PC-9 (cell line): ENCODE measurements at regions not wholly inside any gene's neighbourhood (a gene's known extent, or its start where the extent isn't known, plus 50 kb on each side); places are given as distances from the start of the nearest gene placed in this dataset.

Source experiments
- BruUV-seq: library from RNA; stranded (reverse); fragments of 400-500 nt; replicated peaks from 2 replicates; lab custom pipeline; 2021; lab: Mats Ljungman, UMichigan
- CTCF ChIA-PET: fragments of 300-600 bp; sonication (Branson Sonifier 250); formaldehyde crosslinking; loops from one replicate; lab custom pipeline; 2022; ENCODE audit warnings: antibody characterized with exemption; lab: Charles Lee
- POLR2A ChIA-PET: fragments of 300-600 bp; sonication (Branson Sonifier 250); formaldehyde crosslinking; loops from one replicate; lab custom pipeline; 2022; ENCODE audit warnings: antibody characterized with exemption; ENCODE audit not compliant: unreplicated experiment; lab: Charles Lee
- DNase-seq, 2 experiments: peaks; one replicate each; pipeline versions ENCODE4 v3.0.0 to v3.0.0-alpha.2; 2015 to 2022; ENCODE audit warnings: mixed read lengths in 1 of 2
- H2AFZ ChIP-seq: fragments of 200-600 bp; sonication (generic); 2 replicates; pipeline ENCODE4 v1.8.1; 2017; ENCODE audit warnings: antibody characterized with exemption
- H3F3A ChIP-seq: fragments of 200-600 bp; sonication (generic); 2 replicates; pipeline ENCODE4 v1.8.1; 2017; ENCODE audit warnings: antibody characterized with exemption, mild to moderate bottlenecking, low read depth; ENCODE audit not compliant: insufficient read depth
- H3K27ac ChIP-seq: fragments of 200-600 bp; sonication (generic); 2 replicates; pipeline ENCODE4 v1.6.1; 2016; ENCODE audit warnings: mixed run types
- H3K27me3 ChIP-seq: fragments of 200-600 bp; sonication (generic); 2 replicates; pipeline ENCODE4 v1.6.1; 2016; ENCODE audit warnings: low read depth, mixed run types; ENCODE audit not compliant: insufficient read depth
- H3K36me3 ChIP-seq: fragments of 200-600 bp; sonication (generic); 2 replicates; pipeline ENCODE4 v1.6.1; 2016; ENCODE audit warnings: low read depth, mixed run types
- H3K4me1 ChIP-seq: fragments of 200-600 bp; sonication (generic); replicated peaks from 2 replicates; pipeline ENCODE4 v1.6.1; 2016; ENCODE audit warnings: mixed run types; ENCODE audit not compliant: insufficient read depth
- H3K4me2 ChIP-seq: fragments of 200-600 bp; sonication (generic); 2 replicates; pipeline ENCODE4 v1.6.1; 2017; ENCODE audit warnings: mixed run types
- H3K4me3 ChIP-seq: fragments of 200-600 bp; sonication (generic); 2 replicates; pipeline ENCODE4 v1.6.1; 2016; ENCODE audit warnings: mixed run types
- H3K79me2 ChIP-seq: fragments of 200-600 bp; sonication (generic); 2 replicates; pipeline ENCODE4 v1.6.1; 2017; ENCODE audit warnings: low read depth, mixed run types
- H3K9me2 ChIP-seq: fragments of 200-600 bp; sonication (generic); 2 replicates; pipeline ENCODE4 v1.8.1; 2017; ENCODE audit warnings: mild to moderate bottlenecking; ENCODE audit not compliant: insufficient read depth
- H3K9me3 ChIP-seq: fragments of 200-600 bp; sonication (generic); 2 replicates; pipeline ENCODE4 v1.8.1; 2016; ENCODE audit warnings: low read depth; ENCODE audit not compliant: insufficient read depth
- H4K20me1 ChIP-seq: fragments of 200-600 bp; sonication (generic); 2 replicates; pipeline ENCODE4 v1.8.1; 2017; ENCODE audit not compliant: insufficient read depth
- CTCF ChIP-seq: fragments of 200-600 bp; sonication (generic); conservative IDR thresholded peaks from 2 replicates; pipeline ENCODE4 v1.6.1; 2017; ENCODE audit warnings: mixed run types, antibody characterized with exemption, mild to moderate bottlenecking, moderate library complexity
- EZH2 ChIP-seq: fragments of 200-600 bp; sonication (generic); IDR thresholded peaks from 2 replicates; pipeline ENCODE4 v1.8.0; 2017; ENCODE audit warnings: antibody characterized with exemption, low read depth
- intact Hi-C: fragments of 100-400 bp; cut with micrococcal nuclease; formaldehyde crosslinking; loops from one replicate; pipeline ENCODE4 v1.10.0; 2022; ENCODE audit not compliant: unreplicated experiment

DNA sequence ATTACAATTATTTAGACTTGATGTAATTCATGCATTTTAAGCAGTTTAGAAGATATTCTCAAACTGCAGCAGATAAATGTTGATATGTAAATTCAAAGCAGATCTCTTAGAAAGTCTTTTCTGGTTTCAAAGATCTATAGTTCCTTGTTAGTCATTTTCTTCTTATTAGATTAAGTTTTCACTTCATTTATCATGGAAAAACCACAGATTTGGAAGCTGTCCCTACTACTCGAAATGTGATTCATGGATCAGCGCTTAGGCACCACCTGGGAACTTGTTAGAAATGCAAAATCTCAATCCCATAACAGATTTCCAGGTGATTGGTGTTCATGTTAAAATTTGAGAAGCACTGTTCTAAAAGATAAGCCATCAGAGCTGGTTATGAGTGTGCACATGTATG is 92.8 kb upstream of the CDH2 start:
- Histone ChIP-seq H3K79me2 (no peaks in the 10 kb centered on the region), H3K27me3 (no peaks in the 10 kb centered on the region), H3K4me2 (no peak overlapping the region), H3K27ac (no peak overlapping the region), H3K36me3 (no peaks in the 10 kb centered on the region), H2AFZ (no peak overlapping the region), H3K4me3 (no peak overlapping the region), H3F3A (no peaks in the 10 kb centered on the region), H3K9me3 (no peaks in the 10 kb centered on the region), H4K20me1 (no peaks in the 10 kb centered on the region), H3K4me1 (no peaks in the 10 kb centered on the region), H3K9me2 (no peaks in the 10 kb centered on the region)
- intact Hi-C loops: no loop called here
- no TSS peak for BruUV-seq
- ChIA-PET POLR2A (no interaction called here), CTCF (no interaction called here)
- TF ChIP-seq CTCF: no peak
- no peak for TF ChIP-seq EZH2
- DNase-seq: no peak

GRCh38 chr18:28267878-28268625 is 91.1 kb upstream of the CDH2 start:
- H3K79me2 ChIP-seq: no peaks in the 10 kb centered on the region
- no peaks in the 10 kb centered on the region for H3F3A ChIP-seq
- H3K4me3 ChIP-seq: no peak overlapping the region
- no peak overlapping the region for H3K27ac ChIP-seq
- ChIA-PET POLR2A (no interaction called here), CTCF (no interaction called here)
- DNase-seq: no peak
- intact Hi-C loops: no loop called here
- H2AFZ ChIP-seq: no peak overlapping the region
- H3K27me3 ChIP-seq: no peaks in the 10 kb centered on the region
- BruUV-seq: no TSS peak
- H3K4me2 ChIP-seq: no peak overlapping the region
- no peaks in the 10 kb centered on the region for H4K20me1 ChIP-seq
- H3K36me3 ChIP-seq: no peaks in the 10 kb centered on the region
- no peaks in the 10 kb centered on the region for H3K9me3 ChIP-seq
- no peaks in the 10 kb centered on the region for H3K4me1 ChIP-seq
- TF ChIP-seq EZH2 (no peak), CTCF (no peak)
- H3K9me2 ChIP-seq: no peaks in the 10 kb centered on the region

DNA sequence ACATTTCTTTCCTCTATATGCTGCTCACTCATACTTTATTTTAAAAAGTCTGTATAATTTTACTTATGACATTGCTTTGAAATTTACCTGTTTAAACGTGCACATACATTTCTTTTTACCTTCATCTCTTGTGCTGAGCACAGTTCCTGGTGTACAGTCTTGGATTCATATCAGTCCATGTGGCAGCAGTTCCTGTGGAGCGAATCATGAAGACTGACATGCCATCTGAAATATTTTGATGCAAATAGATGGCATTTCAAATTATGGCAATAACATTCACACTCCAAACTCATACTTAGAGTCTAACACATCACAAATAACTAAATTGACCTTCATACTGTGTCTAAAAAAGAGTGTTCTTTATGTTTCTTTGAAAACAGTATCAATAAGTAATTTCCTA is 90.3 kb upstream of the CDH2 start:
- no peaks in the 10 kb centered on the region for H3K9me3 ChIP-seq
- H3K27ac ChIP-seq: no peak overlapping the region
- CTCF ChIA-PET: no interaction called here
- no peaks in the 10 kb centered on the region for H3F3A ChIP-seq
- H4K20me1 ChIP-seq: no peaks in the 10 kb centered on the region
- DNase-seq: no peak
- BruUV-seq: no TSS peak
- H3K36me3 ChIP-seq: no peaks in the 10 kb centered on the region
- H3K4me3 ChIP-seq: no peak overlapping the region
- POLR2A ChIA-PET: no interaction called here
- no peaks in the 10 kb centered on the region for H3K4me1 ChIP-seq
- TF ChIP-seq CTCF (no peak), EZH2 (no peak)
- intact Hi-C loops: no loop called here
- H3K4me2 ChIP-seq: no peak overlapping the region
- no peak overlapping the region for H2AFZ ChIP-seq
- no peaks in the 10 kb centered on the region for H3K79me2 ChIP-seq
- H3K9me2 ChIP-seq: no peaks in the 10 kb centered on the region
- H3K27me3 ChIP-seq: no peaks in the 10 kb centered on the region
